Urothelium cell line (cell line): ENCODE measurements at regions not wholly inside any gene's neighbourhood (a gene's known extent, or its start where the extent isn't known, plus 50 kb on each side); places are given as distances from the start of the nearest gene placed in this dataset.

Source experiments
- DNase-seq: peaks from one replicate; pipeline ENCODE4 v3.0.0; 2011; ENCODE audit warnings: low spot score, mixed read lengths
- FAIRE-seq: peaks from 2 replicates; lab custom pipeline; 2011; peaks lifted over from hg19 to GRCh38; lab: Jason Lieb, UNC

GRCh38 chr6:126797981-126798380, 320.5 kb upstream of the RSPO3 start:
- no peak for DNase-seq
- no peak for FAIRE-seq

GRCh38 chr6:126803769-126804168, 314.7 kb upstream of the RSPO3 start:
- FAIRE-seq (no peak), DNase-seq (no peak)

GRCh38 chr6:126804332-126805064, 314.0 kb upstream of the RSPO3 start:
- FAIRE-seq, result no peak
- DNase-seq, result peak; percentile 51

- FAIRE-seq (no peak), DNase-seq (no peak)
Measured at GRCh38 chr6:126805861-126806260, 312.6 kb upstream of the RSPO3 start.

- FAIRE-seq (no peak), DNase-seq (no peak)
Measured at GRCh38 chr6:126807876-126808275, 310.6 kb upstream of the RSPO3 start.

- no peak for DNase-seq
- no peak for FAIRE-seq
Measured at GRCh38 chr6:126811321-126811720, 307.1 kb upstream of the RSPO3 start.

GRCh38 chr6:126812010-126812409, 306.5 kb upstream of the RSPO3 start:
- FAIRE-seq, result no peak

GRCh38 chr6:126812651-126813050, 305.8 kb upstream of the RSPO3 start:
- DNase-seq, result no peak
- FAIRE-seq, result no peak

More at GRCh38 chr6:126812010-126812409, 306.5 kb upstream of the RSPO3 start:
- DNase-seq, result no peak

GRCh38 chr6:126820634-126821033, 297.8 kb upstream of the RSPO3 start:
- FAIRE-seq (no peak), DNase-seq (no peak)

GRCh38 chr6:126821706-126822105, 296.8 kb upstream of the RSPO3 start:
- DNase-seq (no peak), FAIRE-seq (no peak)

GRCh38 chr6:126824226-126824625, 294.2 kb upstream of the RSPO3 start:
- DNase-seq, result peak; percentile 7
- FAIRE-seq, result no peak

- no peak for DNase-seq
- no peak for FAIRE-seq
Measured at GRCh38 chr6:126824815-126825214, 293.7 kb upstream of the RSPO3 start.

- DNase-seq, result no peak
- FAIRE-seq, result no peak
Measured at GRCh38 chr6:126826166-126826714, 292.2 kb upstream of the RSPO3 start.

GRCh38 chr6:126831461-126831860, 287.0 kb upstream of the RSPO3 start:
- FAIRE-seq (no peak), DNase-seq (no peak)

- FAIRE-seq, result no peak
- no peak for DNase-seq
Measured at GRCh38 chr6:126842769-126843168, 275.7 kb upstream of the RSPO3 start.

GRCh38 chr6:126848119-126848518, 270.4 kb upstream of the RSPO3 start:
- no peak for DNase-seq
- FAIRE-seq, result no peak

- FAIRE-seq (no peak), DNase-seq (no peak)
Measured at GRCh38 chr6:126867641-126868040, 250.8 kb upstream of the RSPO3 start.

GRCh38 chr6:126873351-126873750, 245.1 kb upstream of the RSPO3 start:
- no peak for DNase-seq
- no peak for FAIRE-seq

GRCh38 chr6:126873791-126874190, 244.7 kb upstream of the RSPO3 start:
- FAIRE-seq, result no peak
- no peak for DNase-seq

- DNase-seq, result no peak
- FAIRE-seq, result no peak
Measured at GRCh38 chr6:126876446-126876845, 242.0 kb upstream of the RSPO3 start.

GRCh38 chr6:126880964-126881363, 237.5 kb upstream of the RSPO3 start:
- FAIRE-seq (no peak), DNase-seq (peak; percentile 10)

GRCh38 chr6:126886106-126886505, 232.4 kb upstream of the RSPO3 start:
- no peak for DNase-seq
- FAIRE-seq, result no peak
